Right hindlimb (tissue), 1 donor: ENCODE measurements at regions not wholly inside any gene's neighbourhood (a gene's known extent, or its start where the extent isn't known, plus 50 kb on each side); places are given as distances from the start of the nearest gene placed in this dataset.
"Not testable (repeated sequence)": the region's sequence is repeated elsewhere in the genome, so short reads cannot be mapped to it uniquely, and the experiment has no call there.

Source experiments
- DNase-seq: peaks from one replicate; pipeline ENCODE4 v3.0.0-alpha.2; 2018

DNA sequence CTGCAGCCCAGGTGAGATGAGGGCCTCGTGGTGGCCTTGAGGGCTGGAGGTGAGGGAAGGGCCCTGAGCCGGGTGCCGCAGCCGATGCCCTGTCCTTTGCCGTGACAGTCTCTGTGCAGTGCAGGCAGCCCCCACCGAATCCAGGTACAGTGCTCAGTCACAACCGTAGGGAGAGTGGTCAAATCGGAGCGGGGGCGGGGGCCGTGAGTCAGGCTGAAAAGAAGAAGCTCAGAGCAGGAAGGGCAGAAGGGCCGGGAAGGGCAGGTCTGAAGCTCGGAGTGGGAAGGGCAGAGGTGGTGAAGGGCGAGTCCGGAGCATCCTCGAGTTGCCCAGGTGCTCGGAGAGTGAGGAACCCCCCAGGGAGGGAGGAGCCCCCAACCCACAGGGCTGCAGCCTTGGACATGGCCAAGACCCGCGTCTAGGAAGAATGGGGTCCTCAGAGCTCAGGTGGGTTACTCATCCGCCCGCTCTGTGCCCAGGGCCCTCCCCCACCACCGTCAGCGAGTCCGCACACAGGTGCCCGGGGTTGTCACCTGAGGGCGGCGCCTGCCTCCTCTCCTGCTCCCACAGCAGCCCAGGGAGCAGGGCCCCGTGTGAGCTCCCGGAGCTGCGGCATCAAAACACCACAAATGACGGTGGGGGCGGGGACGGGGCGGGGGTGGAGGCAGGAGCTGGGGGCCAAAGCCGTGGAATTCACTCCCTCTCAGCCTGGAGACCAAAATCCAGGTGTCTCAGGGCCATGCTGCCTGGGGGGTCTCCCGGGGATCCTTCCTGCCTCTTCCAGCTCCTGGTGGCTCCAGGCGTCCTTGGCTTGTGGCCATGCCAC lies 179.7 kb upstream of the ZNF469 start:
- not testable (repeated sequence) for DNase-seq

DNA sequence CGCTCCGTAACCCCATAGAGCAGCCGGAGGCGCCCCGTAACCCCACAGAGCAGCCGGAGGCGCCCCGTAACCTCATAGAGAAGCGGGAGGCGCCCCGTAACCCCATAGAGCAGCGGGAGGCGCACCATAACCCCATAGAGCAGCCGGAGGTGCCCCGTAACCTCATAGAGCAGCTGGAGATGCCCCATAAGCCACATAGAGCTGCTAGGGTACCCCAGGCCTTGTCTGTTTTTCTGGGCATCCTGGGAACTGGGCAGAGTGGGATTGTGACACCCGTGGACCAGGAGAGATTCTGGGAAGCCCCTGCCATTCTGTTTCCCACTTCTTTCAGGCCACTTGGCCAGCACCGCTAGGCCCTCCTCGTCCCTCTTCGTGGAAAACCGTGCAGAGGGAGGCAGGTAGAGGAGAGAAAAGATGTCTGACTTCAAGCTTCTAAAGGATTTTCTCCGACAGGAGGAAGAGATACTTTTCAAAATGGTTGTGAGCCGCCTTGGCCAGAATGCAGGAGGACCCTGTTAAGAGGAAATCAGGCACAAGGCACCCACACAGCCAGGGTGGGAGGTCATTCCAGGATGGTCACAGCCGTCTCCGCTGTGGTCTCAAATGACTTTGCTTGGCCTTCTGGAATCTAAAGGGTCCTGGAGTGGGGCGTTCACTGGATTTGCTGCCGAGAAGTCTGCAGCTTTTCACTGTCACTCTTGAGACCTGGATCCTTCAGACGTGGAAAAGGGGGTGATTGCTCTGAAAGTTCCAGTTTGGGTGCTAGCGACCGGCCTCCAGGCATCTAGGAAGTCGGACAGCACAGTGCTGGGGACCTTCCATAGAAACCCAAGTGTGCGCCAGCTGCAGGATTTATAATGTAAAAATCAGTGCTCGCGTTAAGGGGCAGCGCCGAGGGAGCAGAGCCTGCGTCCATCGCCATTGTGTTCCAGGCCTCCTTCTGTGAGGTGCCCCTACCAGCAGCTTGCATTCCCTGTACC lies 178.3 kb upstream of the ZNF469 start:
- DNase-seq: not testable (repeated sequence)

DNA sequence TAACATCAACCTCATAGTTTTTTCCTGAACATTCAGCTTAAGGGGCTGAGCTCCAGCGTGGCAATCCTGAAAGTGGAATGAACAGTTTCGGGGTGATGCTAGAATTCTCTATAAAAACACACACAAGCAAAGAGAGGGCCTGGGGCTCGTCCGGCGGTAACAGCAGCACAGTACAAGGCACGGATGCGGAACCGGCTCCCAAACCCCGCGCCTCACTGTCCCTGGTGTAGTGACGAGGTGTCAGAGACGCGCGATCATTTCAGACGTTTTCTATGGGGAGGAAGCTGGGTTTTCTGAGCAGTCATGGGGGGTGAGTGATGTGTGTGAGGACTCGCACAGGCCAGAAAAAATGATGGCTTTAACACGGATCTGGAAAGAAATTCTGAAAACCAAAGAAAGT lies 177.3 kb upstream of the ZNF469 start:
- DNase-seq: not testable (repeated sequence)

GRCh38 chr16:88206006-88206405 lies 176.8 kb upstream of the ZNF469 start:
- DNase-seq: not testable (repeated sequence)

- DNase-seq: not testable (repeated sequence)
Measured at GRCh38 chr16:88206516-88206915, 176.2 kb upstream of the ZNF469 start.

- DNase-seq: no peak
Measured at GRCh38 chr16:88208112-88208511, 174.6 kb upstream of the ZNF469 start.

DNA sequence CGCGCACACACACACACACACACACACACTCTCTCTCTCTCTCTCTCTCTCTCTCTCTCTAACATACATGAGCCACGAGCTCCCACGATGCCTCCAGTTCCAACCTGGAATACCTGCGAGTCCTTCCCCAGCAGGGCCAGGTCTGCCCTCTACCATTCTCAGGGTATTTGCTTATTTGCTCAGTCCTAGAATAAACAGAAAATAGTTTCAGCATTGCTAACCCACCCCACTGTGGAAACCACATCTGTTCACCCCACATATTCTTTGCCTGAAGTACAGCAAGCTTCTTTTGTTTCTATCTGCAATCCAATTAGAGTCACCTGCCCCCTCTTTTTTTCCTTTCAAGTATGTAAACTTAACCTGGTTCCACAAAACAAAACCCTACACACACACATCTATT lies 174.0 kb upstream of the ZNF469 start:
- DNase-seq: not testable (repeated sequence)

- DNase-seq: not testable (repeated sequence)
Measured at GRCh38 chr16:88209579-88209978, 173.2 kb upstream of the ZNF469 start.

- DNase-seq: not testable (repeated sequence)
Measured at GRCh38 chr16:88213937-88214336, 168.8 kb upstream of the ZNF469 start.

DNA sequence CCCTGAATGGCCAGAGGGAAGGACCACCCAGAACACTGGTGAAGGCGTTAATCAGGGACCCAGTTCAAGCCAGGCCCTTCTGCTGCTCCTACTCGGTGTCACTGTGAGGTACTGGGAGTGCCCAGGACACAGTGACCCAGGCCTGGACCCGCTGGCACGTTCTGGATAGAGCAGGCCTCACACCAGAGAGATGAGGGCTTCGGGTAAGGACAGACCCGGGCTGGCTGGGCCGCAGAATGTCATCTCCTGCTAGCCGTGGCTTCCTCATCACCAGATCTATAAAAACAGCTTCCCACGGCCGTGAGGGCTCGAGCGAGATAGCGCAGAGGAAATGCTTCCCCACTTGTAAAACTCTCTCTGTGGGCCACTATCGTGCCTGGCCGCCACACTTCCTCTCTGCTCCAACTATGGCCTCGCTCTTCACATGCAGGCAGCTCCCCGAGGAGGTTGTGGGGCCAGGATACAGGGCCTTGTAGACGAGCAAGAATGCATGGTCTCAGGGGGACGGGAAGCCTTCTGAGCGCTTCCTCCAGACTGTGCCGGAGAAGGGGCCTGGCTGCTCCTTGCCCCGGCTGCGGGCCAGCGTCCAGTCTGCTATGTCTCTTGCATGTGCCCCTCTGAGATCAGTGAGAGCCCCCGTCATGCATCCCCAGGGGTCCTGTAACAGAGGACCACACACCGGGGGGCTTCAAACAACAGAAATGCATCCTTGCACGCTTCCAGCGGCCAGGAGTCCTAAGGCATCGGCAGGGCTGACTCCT lies 161.6 kb upstream of the ZNF469 start:
- DNase-seq: peak; percentile 47

DNA sequence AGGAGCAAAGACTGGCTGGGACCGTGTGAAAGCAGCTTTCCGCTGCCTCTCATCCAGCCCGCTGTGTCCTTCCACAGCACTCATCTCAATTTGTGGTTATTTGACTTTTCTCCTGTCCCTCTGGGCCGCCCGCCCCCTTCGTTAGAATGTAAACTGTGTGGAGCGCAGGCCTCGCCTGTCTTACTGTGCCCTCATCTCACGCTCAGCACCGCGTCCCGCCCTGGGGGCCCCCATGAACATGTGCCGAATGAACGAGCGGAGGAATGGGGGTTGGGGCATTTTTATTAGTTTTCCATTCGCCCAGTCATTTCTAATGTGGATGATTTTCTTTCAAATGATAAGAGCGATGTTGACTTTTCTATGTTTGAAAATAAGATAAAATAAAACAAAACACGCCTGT lies 159.1 kb upstream of the ZNF469 start:
- not testable (repeated sequence) for DNase-seq

- not testable (repeated sequence) for DNase-seq
Measured at GRCh38 chr16:88224131-88224898, 158.4 kb upstream of the ZNF469 start.

DNA sequence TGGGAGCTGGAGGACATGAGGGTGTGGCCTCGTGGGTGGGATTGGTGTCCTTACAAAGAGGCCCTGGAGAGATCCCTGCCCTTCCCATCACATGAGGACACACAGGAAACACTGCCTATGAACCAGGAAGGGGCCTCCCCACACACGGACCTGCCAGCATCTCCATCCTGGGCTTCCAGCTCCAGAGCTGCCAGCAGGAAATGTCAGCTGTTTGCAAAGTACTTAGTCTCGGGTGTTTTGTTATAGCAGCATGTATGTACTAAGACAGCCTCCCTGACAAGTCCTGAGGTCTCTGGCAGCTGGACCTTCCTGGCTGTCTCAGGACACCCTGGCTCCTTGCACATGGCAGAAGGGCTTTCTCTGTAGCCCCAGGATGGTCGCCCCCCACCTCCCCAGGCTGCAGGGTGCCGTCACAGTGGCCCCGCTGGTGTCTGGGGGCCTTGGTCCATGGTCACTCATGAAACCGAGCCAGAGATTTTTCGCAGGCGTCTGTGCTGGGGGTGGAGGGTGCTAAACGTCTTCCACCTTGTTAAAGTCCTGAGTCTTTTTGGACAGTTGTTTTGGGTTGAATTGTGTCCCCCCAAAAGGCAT lies 157.0 kb upstream of the ZNF469 start:
- not testable (repeated sequence) for DNase-seq

- not testable (repeated sequence) for DNase-seq
Measured at GRCh38 chr16:88226302-88226701, 156.5 kb upstream of the ZNF469 start.

GRCh38 chr16:88227026-88227721 lies 155.6 kb upstream of the ZNF469 start:
- not testable (repeated sequence) for DNase-seq

GRCh38 chr16:88227722-88228482 lies 154.9 kb upstream of the ZNF469 start:
- DNase-seq: not testable (repeated sequence)

- not testable (repeated sequence) for DNase-seq
Measured at GRCh38 chr16:88228751-88229150, 154.0 kb upstream of the ZNF469 start.

DNA sequence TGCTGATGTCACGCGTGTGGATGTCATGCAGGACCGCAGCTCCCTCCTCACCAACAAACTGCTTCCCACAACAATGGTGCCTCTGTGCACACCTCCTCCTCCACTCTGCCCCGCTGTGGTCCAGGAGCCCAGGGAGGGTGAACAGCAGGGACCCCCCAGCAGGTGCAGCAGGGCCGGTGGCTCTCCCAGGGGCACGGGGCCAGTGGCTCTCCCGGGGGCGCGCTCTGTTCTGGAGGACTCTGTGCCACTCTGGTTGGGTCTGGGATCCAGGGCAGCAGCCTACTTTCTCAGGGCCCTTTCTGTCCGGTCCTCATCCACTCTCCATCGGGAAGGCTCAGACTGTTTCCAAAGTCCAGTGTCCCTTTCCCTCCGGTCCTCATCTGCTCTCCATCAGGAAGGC lies 153.0 kb upstream of the ZNF469 start:
- not testable (repeated sequence) for DNase-seq

GRCh38 chr16:88230276-88230966 lies 152.3 kb upstream of the ZNF469 start:
- not testable (repeated sequence) for DNase-seq
